T-helper 22 cell (primary cell): ENCODE measurements at regions not wholly inside any gene's neighbourhood (a gene's known extent, or its start where the extent isn't known, plus 50 kb on each side); places are given as distances from the start of the nearest gene placed in this dataset.
"Not testable (repeated sequence)": the region's sequence is repeated elsewhere in the genome, so short reads cannot be mapped to it uniquely, and the experiment has no call there.

Source experiments
- DNase-seq: peaks from one replicate; pipeline ENCODE4 v3.0.0-alpha.2; 2020; ENCODE audit warnings: low read depth

DNA sequence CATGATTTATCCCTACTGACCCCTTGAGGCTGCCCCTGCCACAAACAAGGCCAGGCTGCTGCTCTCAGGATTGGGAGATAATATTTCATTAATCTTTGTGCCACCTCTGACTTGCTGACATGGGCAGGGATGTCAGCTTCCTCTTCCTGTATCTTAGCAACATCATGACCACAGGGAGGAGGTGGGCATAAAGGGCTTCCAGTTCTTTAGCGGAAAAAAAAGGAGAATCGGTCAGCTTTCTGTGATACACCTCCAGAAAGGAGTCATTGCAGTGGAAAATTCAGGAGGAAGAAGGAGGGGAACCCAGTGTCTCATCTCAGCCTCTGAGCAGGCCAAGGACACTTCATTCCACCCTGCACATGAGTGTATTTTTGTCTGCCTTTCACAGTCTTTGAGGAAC, 206.8 kb upstream of the SDK2 start:
- DNase-seq = no peak

DNA sequence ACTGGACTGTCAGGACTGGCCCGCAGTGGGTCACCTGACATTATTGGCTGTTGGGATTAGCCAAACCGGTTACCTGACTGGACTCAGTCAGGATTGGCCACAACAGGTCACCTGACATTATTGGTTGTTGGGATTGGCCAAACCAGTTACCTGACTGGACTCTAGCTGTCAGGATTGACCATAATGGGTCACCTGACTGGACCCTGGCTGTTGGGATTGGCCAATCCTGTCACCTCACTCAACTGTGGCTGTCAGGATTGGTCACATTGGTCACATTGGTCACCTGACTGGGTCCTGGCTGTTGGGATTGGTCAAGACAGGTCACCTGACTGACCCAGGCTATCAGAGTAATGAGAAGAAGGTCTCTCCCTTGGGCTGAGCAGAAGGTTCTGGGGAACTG, 207.7 kb upstream of the SDK2 start:
- no peak for DNase-seq

DNA sequence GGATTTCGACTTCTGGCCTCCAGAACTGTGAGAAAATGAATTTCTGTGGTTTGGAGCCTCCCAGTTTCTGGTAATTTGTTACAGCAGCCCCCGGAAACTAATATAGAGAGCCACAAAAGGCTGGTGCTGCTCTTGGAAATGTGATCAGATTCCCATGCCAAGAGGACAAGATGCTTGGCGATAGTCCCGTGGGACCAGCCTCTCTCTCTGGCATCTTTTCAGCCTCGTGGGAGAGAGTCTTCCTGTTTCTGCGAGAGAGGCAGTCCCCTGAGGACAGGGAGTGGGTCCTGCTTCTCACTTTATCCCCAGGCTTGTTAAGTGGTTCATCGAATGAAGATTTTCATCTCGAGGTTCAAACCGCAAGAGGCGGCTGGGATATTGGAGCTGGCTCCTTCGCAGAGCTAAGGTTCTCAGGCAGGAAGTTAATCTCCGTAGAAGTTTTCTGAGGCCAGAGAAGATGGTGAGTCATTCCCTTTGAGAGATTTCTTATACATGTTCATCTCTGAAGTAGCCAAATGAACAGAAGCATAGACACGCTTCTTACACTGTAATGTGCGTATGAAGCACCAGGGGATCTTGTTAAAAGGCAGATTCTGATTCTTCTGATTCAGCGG, 211.6 kb upstream of the SDK2 start:
- DNase-seq = no peak

DNA sequence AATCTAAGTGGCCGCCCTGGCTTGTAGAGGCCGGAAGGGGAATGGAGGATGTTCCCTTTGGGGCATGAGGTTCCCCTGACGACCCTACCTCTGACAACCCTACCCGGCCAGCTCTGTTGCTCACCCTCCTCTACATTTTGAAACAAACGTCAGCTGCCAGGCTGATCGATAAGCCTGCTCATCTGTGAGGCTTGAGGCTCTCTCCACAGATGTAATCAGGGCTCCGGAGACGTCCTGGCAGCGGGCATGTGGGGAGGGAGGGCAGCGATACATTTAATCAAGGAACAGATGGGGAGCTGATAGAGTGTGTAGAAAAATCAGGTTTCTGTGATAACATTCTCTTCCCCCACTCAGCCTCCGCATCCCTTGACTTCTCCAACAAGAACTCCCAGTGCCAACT, 212.3 kb upstream of the SDK2 start:
- no peak for DNase-seq

DNA sequence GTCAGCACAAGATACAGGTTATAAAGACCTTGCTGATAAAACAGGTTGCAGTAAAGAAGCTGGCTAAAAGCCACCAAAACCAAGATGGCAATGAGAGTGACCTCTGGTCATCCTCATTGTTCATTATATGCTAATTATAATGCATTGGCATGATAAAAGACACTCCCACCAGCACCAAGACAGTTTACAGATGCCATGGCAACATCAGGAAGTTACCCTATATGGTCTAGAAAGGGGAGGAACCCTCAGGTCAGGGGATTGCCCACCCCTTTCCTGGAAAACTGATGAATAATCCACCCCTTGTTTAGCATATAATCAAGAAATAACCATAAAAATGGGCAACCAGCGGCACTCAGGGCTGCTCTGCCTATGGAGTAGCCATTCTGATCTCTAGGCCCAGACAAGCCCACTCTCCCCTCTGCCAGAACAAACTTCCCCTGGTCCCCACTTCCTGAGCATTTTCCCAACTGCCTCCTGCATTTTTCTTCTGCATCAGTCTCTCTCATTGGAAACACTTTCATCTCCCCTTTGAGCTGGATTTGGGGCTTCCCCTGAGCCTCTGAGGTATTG, 215.3 kb upstream of the SDK2 start:
- not testable (repeated sequence) for DNase-seq

DNA sequence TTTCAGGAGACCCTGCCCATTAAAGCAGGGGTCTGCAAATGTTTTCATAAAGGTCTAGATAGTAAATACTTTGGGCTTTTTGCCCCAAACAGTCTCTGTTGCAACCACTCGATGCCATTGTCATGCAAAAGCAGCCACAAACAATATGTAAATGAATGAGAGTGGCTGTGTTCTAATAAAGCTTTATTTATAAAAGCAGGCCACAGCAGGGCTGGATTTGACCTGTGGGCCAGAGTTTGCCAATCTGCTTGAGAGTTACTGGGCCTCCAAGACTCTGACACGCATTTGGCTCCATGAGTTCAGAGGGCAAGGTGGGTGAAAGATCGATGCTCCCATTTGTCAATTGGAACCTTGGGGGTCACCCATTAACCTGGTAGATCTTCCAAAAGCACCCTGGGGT, 217.3 kb upstream of the SDK2 start:
- DNase-seq = no peak

DNA sequence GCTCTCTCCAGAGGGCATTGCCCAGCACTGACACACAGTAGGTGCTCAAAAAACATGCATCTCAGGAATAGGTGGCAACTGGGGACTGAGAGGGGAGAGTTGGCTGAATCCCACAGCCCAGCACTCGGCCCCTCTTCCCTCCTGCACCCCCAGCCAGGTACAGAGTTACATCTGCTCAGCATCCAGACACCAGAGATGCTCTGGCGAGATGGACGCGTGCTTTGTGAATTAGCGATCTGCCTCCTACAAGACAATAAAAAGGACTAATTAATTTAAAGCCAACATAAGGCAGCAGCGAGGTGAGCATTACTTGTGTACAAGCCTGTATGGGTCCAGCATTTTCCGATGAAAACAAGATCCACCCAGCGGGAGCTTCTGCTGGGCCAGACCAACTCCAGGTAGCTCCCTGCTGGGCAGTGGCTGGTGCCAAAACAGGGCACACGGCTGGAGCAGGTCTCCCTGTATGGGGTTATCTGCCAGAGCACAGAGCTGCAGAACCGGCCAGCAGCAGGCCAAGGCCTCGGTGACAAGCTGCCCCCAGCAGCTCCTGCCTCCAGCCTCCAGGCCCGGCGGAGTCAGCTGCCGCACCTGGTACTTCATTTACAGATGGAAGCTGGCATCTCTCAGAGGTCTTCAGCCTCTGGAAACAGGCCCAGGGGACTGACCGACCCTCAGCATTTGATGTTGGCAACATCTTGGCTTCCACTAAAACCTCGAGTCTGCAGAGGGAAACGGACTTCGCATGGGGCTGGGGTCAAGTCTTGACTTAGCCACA, 219.7 kb upstream of the SDK2 start:
- no peak for DNase-seq

DNA sequence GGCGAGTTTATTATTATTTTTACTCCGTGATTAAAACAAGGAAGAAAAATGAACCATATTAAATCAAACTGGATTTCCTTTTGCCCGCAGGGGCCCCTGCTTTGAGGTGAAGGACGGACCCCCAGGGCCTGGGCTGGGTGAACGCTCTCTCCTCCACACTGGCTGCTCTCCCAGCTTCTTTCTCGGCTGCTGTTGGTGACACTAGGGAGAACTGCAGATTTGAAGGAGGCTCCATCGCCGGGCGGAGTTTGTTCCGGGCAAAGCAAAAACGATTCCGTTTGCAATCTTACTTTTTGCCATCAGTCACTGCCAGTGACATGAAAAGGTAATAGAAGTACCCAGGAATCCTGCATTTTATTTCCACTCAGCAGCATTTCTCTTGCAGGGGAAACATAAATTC, 221.6 kb upstream of the SDK2 start:
- no peak for DNase-seq

DNA sequence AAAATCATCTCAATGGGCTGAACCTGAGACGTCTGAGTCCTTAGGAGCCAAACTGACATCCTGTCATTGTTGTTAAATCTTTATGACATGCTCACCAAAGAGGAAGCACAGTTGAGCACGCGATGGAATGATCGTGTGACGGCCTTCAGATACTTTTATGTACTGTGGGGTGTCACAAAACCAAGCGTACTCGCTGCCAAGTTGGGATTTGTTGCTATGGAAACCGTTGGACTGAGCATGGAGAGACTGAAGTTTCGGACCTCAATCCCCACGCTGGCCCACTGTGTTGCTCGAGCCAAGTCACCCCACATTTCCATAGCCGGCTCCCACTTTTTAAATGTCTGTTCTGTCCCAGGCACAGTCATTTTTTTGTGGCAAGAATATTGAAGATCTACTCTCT, 222.8 kb upstream of the SDK2 start:
- DNase-seq = no peak

DNA sequence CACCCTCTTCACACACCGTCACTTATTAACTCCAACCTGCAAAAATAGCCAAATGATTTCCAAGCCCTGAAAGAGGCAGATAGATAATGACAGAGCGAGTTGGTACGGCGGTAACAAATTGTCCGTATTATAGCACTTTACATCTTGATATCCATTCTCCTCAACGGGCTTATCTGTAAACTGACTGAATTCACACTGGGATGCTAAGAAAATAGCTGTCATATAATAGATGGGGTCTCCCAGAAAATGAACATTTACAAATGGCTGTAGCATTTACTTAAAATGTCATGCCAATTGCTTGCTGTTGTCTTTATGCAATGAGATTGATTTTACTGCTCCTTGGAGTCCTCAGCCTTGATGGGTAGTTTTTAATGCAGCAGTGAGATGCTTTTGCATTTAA, 225.8 kb upstream of the SDK2 start:
- no peak for DNase-seq

DNA sequence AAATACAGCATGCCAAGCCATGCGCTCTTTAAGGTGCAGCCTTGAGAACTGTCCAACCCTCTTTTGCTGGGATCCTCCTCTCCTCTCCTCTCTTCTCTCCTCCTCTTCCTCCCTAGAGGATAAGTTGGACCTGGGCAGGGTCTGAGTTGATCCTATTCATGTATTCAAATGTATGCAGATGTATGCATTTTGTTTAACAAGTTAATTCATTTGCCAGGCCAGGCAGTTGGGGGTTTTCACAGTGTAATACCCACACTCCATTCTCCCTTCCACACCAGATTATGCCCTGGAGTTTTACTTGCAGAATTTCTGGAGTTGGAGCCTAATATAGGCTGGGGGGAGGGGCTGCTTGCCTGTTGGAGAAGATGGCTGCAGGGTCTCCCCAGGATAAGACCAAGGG, 226.2 kb upstream of the SDK2 start:
- no peak for DNase-seq

DNA sequence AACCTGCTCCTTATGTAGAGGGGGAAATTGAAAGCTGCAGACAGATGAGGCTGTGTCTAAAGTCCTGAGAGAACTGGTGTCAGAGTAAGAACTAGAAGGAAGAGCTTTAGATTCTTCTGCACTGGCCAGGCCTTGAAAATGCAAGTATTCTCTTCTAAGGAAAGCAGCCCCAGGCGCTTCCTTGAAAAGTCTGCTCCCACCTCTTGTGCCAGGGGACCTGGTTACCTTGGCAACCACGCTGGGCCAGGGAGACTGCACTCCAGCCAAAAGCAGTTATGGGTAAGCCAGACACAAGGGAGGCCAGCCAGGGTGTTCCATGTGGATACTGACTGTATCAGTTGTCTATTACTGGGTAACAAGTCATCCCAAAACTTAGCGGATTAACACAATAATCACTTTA, 228.6 kb upstream of the SDK2 start:
- DNase-seq = no peak

DNA sequence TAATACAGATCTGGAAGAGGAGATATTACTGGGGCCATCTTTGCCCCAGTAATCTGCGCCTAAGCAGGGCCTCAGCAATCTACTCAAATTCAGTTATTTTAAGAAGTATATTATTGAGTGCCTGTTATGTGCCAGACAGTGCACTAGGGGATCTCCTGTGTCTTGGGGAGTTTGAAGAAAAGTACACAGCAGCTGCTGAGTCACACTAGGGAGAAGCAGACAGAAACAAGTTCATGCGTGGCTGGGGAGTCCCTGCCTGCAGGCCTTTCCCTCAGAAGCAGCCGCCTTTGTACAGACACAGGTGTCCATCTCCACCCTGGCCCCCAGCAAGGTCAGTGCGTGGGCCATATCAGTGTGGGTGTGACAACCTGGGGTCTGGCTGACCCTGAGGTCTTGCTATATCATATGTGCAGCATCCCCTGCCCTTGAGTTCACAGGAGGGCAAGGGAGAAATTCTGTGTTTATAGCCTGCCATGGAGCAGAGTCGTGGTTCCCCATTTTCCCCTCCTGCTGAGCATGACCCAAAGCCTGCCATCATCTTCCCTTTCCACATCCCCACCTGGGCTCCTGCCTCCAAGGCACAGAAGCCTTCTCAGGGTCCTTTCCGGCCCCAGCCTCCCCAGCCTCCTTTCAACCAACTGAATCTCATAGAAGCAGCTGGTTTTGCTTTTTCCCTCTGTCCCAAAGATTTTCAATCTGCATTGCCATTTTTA, 229.9 kb upstream of the SDK2 start:
- no peak for DNase-seq

DNA sequence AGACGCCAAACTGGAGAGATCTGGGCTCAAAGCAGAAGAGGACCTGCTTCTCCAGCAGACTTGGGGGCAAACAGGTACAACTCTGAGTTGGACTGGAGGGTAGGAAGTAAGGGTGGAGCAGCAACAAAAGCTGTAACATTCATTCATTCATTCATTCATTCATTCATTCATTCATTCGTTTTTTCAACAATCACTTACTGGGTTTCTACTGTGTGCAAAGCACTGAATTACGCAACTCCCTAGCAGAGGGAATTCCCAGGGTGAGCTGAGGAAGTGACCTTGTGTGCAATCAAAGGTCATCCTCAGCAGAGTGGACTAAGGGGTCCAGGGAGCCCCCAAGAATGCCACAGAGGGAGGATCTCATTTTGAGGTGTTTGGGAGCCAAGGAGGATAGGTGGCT, 231.1 kb upstream of the SDK2 start:
- DNase-seq = no peak

DNA sequence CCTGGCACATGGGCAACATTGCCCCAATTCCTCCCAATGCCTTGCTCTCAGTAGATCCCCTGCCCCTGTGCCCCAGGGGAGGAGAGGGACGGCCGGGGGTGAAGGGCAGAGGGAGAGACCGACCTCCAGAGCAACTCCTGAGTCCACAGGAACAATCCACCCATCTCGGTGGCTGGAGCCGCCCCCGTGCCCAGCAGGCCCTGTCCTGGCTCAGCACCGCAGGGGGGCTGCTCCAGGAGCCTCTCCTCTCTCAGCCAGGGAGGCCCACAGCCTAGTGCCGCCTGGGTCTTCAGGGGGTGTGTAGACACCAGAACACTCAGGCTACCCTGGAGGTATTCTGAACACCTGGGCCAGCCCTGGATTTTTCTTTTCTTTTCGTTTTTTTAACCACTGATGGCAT, 233.7 kb upstream of the SDK2 start:
- no peak for DNase-seq

DNA sequence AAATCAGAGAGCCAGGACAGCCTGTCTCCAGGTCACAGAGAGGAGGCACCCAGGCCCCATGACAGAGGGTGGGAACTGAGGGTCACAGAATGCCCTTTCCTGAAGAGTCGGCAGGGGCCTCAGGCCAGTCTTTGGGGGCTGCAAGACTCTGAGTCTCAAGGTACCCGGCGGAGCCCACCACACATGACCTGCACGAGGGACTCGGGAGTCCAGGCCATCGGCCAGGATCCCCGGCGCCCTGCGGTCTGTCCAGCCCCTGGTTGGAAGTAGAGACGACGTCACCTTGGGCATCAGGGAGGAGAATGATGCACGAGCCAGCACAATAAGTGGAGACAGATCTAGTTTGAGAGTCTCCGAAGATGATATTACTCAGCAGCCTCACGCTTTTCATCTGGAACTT, 234.7 kb upstream of the SDK2 start:
- DNase-seq = no peak

DNA sequence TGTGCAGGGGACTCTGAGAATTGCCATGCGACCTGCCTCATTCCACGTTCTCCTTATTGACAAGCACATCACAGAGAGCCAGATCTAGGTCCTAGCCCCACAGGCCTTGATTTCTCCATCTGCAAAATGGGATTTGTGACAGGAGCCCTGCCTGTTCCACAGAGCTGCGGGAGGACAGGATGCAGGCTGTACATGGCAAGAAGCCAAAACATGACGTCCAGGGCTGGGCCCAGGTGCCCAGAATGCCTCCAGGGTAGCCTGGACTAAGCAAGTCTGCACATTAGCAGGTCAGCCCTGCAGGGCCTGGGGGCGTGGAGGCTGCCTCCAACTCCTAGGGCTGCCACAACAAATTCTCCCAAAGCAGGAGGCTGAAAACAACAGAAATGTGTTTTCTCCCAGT, 235.7 kb upstream of the SDK2 start:
- DNase-seq = no peak

DNA sequence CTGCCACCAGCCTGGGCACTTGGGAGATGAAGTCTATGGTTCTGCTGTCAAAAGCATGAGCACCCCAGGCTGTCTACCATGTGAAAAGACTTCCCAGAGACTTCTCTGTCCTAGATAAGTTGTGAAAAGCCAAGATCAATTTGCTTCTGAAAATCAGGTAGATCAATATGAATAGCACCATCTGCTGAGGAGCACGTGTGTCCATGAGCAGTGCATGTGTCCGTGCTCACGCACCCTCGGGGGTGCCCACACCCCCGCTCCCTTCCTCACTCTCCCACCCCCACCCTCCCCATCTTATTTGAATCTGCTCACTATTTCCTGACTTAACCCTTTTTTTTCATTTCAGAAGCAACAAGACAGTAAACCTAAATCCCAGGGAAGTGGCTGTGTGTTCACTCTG, 238.3 kb upstream of the SDK2 start:
- DNase-seq = no peak

DNA sequence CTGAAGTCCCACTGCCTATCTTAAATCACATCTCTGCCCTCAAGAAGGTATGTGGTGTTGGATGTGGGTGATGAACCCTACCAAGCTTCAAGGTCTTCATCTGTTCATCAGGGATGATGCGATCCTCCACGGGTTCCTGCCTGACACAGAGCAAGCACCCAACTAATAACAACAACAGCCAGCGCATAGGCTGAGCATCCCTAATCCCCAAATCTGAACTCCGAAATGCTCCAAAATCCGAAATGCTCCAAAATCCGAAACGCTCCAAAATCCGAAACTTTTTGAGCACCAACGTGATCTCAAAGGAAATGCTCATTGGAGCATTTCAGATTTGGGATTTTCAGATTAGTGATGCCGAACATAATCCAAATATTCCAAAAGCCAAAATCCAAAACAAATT, 238.9 kb upstream of the SDK2 start:
- DNase-seq = no peak

DNA sequence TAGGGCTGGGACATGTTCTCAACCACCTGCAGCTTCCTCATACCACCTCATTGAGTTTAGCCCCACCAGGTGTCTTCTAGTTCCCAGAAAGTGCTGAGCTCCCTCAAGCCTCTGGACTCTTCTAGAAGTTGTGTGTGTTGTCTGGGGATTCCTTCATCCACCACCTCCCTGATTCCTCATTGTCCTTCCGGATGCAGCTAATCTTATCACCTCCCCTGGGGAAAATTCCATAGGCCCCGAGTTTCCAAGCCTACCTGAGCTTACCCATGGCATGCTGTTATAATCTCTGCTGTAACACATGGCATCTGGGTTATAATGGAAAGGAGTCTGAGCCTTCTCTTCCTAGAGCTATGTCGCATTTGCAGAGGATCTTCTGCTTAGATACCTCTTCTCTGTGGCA, 243.5 kb upstream of the SDK2 start:
- DNase-seq = no peak

DNA sequence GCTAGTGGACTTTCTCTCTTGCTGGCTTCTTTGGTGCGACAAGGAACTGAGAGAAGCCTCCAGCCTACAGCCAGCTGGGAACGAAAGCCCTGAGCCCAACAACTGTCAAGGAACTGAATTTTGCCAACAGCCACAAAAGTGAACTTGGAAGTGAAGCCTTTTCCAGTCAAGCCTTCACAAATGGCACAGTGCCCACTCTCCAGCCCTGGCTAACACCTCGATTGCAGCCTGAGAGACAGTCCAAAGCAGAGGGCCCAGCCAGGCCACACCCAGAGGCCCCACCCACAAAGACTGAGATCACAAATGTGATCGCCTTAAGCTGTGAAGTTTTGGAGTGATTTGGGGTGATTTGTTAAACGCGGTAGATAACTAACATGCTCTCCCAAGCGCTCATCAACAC, 244.6 kb upstream of the SDK2 start:
- DNase-seq = no peak

DNA sequence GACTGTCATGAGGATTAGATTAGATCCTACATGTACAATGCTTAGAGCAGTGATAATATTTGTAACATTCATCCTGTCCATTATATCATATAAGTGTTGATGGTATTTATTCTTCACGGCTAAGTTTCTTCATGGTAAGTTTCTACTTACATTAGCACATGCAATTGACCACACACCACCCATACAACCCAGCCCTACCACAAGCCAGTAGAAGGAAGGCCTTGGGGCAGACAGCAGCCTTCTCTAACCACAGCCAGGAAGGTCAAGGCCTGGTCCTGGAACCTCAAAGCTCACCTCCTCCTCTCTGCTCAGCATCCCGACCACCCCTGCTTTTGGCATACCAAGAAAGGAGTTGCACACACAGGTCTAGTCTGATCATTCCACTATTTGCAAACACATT, 245.2 kb upstream of the SDK2 start:
- no peak for DNase-seq

DNA sequence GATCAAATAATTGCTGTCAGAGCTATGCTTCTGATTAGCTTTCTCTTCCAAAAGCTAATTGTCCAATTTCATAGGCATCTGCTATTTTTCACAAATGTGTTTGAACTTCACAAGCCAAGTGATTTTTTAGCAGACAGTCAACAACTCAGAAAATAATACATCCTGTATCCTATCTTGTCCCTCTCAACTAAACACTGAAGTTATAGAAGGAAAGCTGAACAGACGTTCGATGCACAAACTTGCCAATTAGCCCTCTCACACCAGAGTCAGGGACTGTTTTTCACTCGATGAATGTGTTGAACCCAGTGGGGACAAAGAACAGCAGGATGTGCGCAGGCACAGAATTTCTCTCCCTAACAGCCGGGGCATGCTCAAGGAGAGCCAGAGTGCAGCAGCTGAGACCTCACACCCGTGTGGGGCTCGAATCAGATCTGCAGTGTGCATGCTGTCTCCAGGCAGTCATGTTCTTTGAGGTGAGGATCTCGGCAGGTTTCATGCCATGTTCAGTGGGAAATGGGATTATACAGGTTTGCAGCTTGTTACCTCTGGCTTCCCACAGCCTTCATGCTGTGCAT, 246.7 kb upstream of the SDK2 start:
- DNase-seq = no peak
